Tibial artery (tissue), 4 donors: ENCODE measurements at regions not wholly inside any gene's neighbourhood (a gene's known extent, or its start where the extent isn't known, plus 50 kb on each side); places are given as distances from the start of the nearest gene placed in this dataset.

ENCODE experiments used
- DNase-seq, 2 donors: peaks; one replicate each; pipeline ENCODE4 v3.0.0-alpha.2; 2019
- H3K27ac ChIP-seq, 2 donors: fragments of 200-600 bp; sonication (generic) in 1 of 2; 1 replicate in 1 of 2; 2 replicates in 1 of 2; pipeline ENCODE4 v1.5.1; 2018 to 2019; ENCODE audit warnings: mild to moderate bottlenecking in 1 of 2
- H3K27me3 ChIP-seq, 2 donors: fragments of 200-600 bp; sonication (generic) in 1 of 2; one replicate each; pipeline versions ENCODE4 v1.5.1 to v1.6.0; 2016 to 2019
- H3K36me3 ChIP-seq, 3 donors: fragments of 200-600 bp; sonication (generic) in 2 of 3; one replicate each; pipeline ENCODE4 v1.5.1; 2016 to 2019; ENCODE audit warnings: mild to moderate bottlenecking in 2 of 3
- H3K4me1 ChIP-seq, 4 donors: fragments of 200-600 bp; sonication (generic) in 2 of 4; 1 replicate in 3 of 4; 2 replicates in 1 of 4; pipeline ENCODE4 v1.5.1; 2016 to 2019
- H3K4me3 ChIP-seq, 2 donors: fragments of 200-600 bp; sonication (generic) in 1 of 2; 1 replicate in 1 of 2; 2 replicates in 1 of 2; pipeline ENCODE4 v1.5.1; 2018 to 2019; ENCODE audit warnings: mild to moderate bottlenecking in 2 of 2
- H3K9me3 ChIP-seq, 3 donors: fragments of 200-600 bp; sonication (generic) in 1 of 3; one replicate each; pipeline ENCODE4 v1.5.1; 2016 to 2019
- CTCF ChIP-seq, 2 experiments: fragments of 200-600 bp in 1 of 2; fragments of 450-650 bp in 1 of 2; IDR thresholded peaks; one replicate each; pipeline ENCODE4 v1.5.1; 2017 to 2019; ENCODE audit warnings: antibody characterized with exemption in 2 of 2, mild to moderate bottlenecking in 1 of 2, moderate library complexity in 1 of 2
- intact Hi-C: fragments of 100-400 bp; cut with DNase I; formaldehyde crosslinking; loops from one replicate; pipeline ENCODE4 v1.15.0; 2023; ENCODE audit warnings: low total_unique reads

GRCh38 chr1:244236101-244236500, 185.0 kb downstream of the ZBTB18 start:
- intact Hi-C loops: no loop called here
- no peak for TF ChIP-seq CTCF (IDR thresholded peaks at IDR 0.05)
- no peak overlapping the region for H3K4me3 ChIP-seq
- H3K36me3 ChIP-seq: no peaks in the 10 kb centered on the region
- no peak overlapping the region for H3K27ac ChIP-seq
- H3K27me3 ChIP-seq: peaks cover 0 to 4% of the 10 kb centered on the region in 2 donors
- H3K4me1 ChIP-seq: peaks cover 0 to 8% (median 3%) of the 10 kb centered on the region in 4 donors
- no peak for DNase-seq
- no peaks in the 10 kb centered on the region for H3K9me3 ChIP-seq

- Histone ChIP-seq H3K4me1 (peaks cover 0 to 2% (median 0%) of the 10 kb centered on the region in 4 donors), H3K36me3 (no peaks in the 10 kb centered on the region)
- intact Hi-C loops: no loop called here
Measured at GRCh38 chr1:244236721-244237120, 185.6 kb downstream of the ZBTB18 start.

GRCh38 chr1:244237445-244237844, 186.4 kb downstream of the ZBTB18 start:
- DNase-seq: no peak
- H3K27ac ChIP-seq: no peak overlapping the region
- no peaks in the 10 kb centered on the region for H3K27me3 ChIP-seq
- no peak for TF ChIP-seq CTCF (IDR thresholded peaks at IDR 0.05)
- no peaks in the 10 kb centered on the region for H3K4me1 ChIP-seq
- no peaks in the 10 kb centered on the region for H3K36me3 ChIP-seq
- H3K9me3 ChIP-seq: no peaks in the 10 kb centered on the region
- no peak overlapping the region for H3K4me3 ChIP-seq
- intact Hi-C loops: no loop called here

More at GRCh38 chr1:244236721-244237120, 185.6 kb downstream of the ZBTB18 start:
- H3K27me3 ChIP-seq: peaks cover 0 to 2% of the 10 kb centered on the region in 2 donors
- DNase-seq: no peak
- no peak overlapping the region for H3K27ac ChIP-seq
- no peak overlapping the region for H3K4me3 ChIP-seq
- no peaks in the 10 kb centered on the region for H3K9me3 ChIP-seq
- TF ChIP-seq CTCF (IDR thresholded peaks at IDR 0.05): no peak

GRCh38 chr1:244239261-244239770, 188.2 kb downstream of the ZBTB18 start:
- no peaks in the 10 kb centered on the region for H3K27me3 ChIP-seq
- no peak for DNase-seq
- H3K9me3 ChIP-seq: no peaks in the 10 kb centered on the region
- H3K36me3 ChIP-seq: no peaks in the 10 kb centered on the region
- no peak overlapping the region for H3K4me3 ChIP-seq
- H3K4me1 ChIP-seq: no peaks in the 10 kb centered on the region
- no peak for TF ChIP-seq CTCF (IDR thresholded peaks at IDR 0.05)
- H3K27ac ChIP-seq: no peak overlapping the region
- intact Hi-C loops: no loop called here

GRCh38 chr1:244241438-244241837, 190.4 kb downstream of the ZBTB18 start:
- H3K9me3 ChIP-seq: no peaks in the 10 kb centered on the region
- no peaks in the 10 kb centered on the region for H3K27me3 ChIP-seq
- no peak for TF ChIP-seq CTCF (IDR thresholded peaks at IDR 0.05)
- H3K36me3 ChIP-seq: no peaks in the 10 kb centered on the region
- H3K4me3 ChIP-seq: no peak overlapping the region
- DNase-seq: no peak
- no peak overlapping the region for H3K27ac ChIP-seq
- no peaks in the 10 kb centered on the region for H3K4me1 ChIP-seq
- intact Hi-C loops: no loop called here

GRCh38 chr1:244242446-244242845, 191.4 kb downstream of the ZBTB18 start:
- intact Hi-C loops: no loop called here
- no peak overlapping the region for H3K4me3 ChIP-seq
- H3K4me1 ChIP-seq: no peaks in the 10 kb centered on the region
- H3K27me3 ChIP-seq: no peaks in the 10 kb centered on the region
- no peak for DNase-seq
- H3K36me3 ChIP-seq: no peaks in the 10 kb centered on the region
- no peak for TF ChIP-seq CTCF (IDR thresholded peaks at IDR 0.05)
- no peaks in the 10 kb centered on the region for H3K9me3 ChIP-seq
- H3K27ac ChIP-seq: no peak overlapping the region
